MM.1S (cell line): ENCODE measurements at regions not wholly inside any gene's neighbourhood (a gene's known extent, or its start where the extent isn't known, plus 50 kb on each side); places are given as distances from the start of the nearest gene placed in this dataset.

ENCODE experiments used
- DNase-seq: peaks from one replicate; pipeline ENCODE4 v3.0.0-alpha.2; 2015
- H2AFZ ChIP-seq: fragments of 300-600 bp; sonication (generic); 2 replicates; pipeline ENCODE4 v1.6.0; 2016; ENCODE audit warnings: antibody characterized with exemption, low read length
- H3F3A ChIP-seq: fragments of 300-600 bp; sonication (generic); 2 replicates; pipeline ENCODE4 v1.6.1; 2016; ENCODE audit warnings: mild to moderate bottlenecking, antibody characterized with exemption, low read length, moderate library complexity, mixed read lengths; ENCODE audit not compliant: insufficient read depth
- H3K27ac ChIP-seq: fragments of 300-600 bp; sonication (generic); 2 replicates; pipeline ENCODE4 v1.5.1; 2016; ENCODE audit warnings: mild to moderate bottlenecking, low read length
- H3K27me3 ChIP-seq: fragments of 300-600 bp; sonication (generic); replicated peaks from 2 replicates; pipeline ENCODE4 v1.6.0; 2016; ENCODE audit warnings: low read length; ENCODE audit not compliant: insufficient read depth
- H3K36me3 ChIP-seq: fragments of 300-600 bp; sonication (generic); replicated peaks from 2 replicates; pipeline ENCODE4 v1.6.1; 2016; ENCODE audit warnings: mild to moderate bottlenecking, low read length, mixed read lengths; ENCODE audit not compliant: insufficient read depth
- H3K4me1 ChIP-seq: fragments of 300-600 bp; sonication (generic); 2 replicates; pipeline ENCODE4 v1.6.1; 2016; ENCODE audit warnings: low read length, mixed read lengths
- H3K4me2 ChIP-seq: fragments of 300-600 bp; sonication (generic); 2 replicates; pipeline ENCODE4 v1.6.0; 2016; ENCODE audit warnings: low read depth, low read length
- H3K4me3 ChIP-seq: fragments of 300-600 bp; sonication (generic); 2 replicates; pipeline ENCODE4 v1.5.1; 2016; ENCODE audit warnings: low read length, mixed read lengths
- H3K79me2 ChIP-seq: fragments of 300-600 bp; sonication (generic); 2 replicates; pipeline ENCODE4 v1.6.1; 2016; ENCODE audit warnings: mixed run types, low read length, mixed read lengths
- H3K9ac ChIP-seq: fragments of 300-600 bp; sonication (generic); 2 replicates; pipeline ENCODE4 v1.6.1; 2016; ENCODE audit warnings: low read length, mixed read lengths
- H3K9me2 ChIP-seq: fragments of 300-600 bp; sonication (generic); replicated peaks from 2 replicates; pipeline ENCODE4 v1.6.1; 2016; ENCODE audit warnings: mild to moderate bottlenecking, low read length, mixed read lengths; ENCODE audit not compliant: insufficient read depth
- H3K9me3 ChIP-seq: fragments of 300-600 bp; sonication (generic); replicated peaks from 2 replicates; pipeline ENCODE4 v1.6.1; 2016; ENCODE audit warnings: mild to moderate bottlenecking, low read length, mixed read lengths; ENCODE audit not compliant: insufficient read depth
- H4K20me1 ChIP-seq: fragments of 300-600 bp; sonication (generic); 2 replicates; pipeline ENCODE4 v1.6.1; 2016; ENCODE audit warnings: mild to moderate bottlenecking, low read length, moderate library complexity, mixed read lengths; ENCODE audit not compliant: insufficient read depth
- CTCF ChIP-seq: fragments of 300-600 bp; sonication (generic); IDR thresholded peaks from 2 replicates; pipeline ENCODE4 v1.5.1; 2016; ENCODE audit warnings: antibody characterized with exemption, low read length, mixed read lengths
- EZH2 ChIP-seq: fragments of 300-600 bp; sonication (generic); optimal IDR thresholded peaks from 2 replicates; pipeline ENCODE3; 2017; ENCODE audit warnings: low read depth, mild to moderate bottlenecking, antibody characterized with exemption, low read length, mixed read lengths
- EZH2phosphoT487 ChIP-seq: fragments of 300-600 bp; sonication (generic); IDR thresholded peaks from 2 replicates; pipeline ENCODE4 v1.6.1; 2018; ENCODE audit warnings: antibody characterized with exemption, low read length

- Histone ChIP-seq H3F3A (no peaks in the 10 kb centered on the region), H3K4me1 (no peaks in the 10 kb centered on the region), H3K79me2 (no peaks in the 10 kb centered on the region), H3K27ac (no peak overlapping the region), H3K4me2 (no peak overlapping the region), H3K9ac (no peak overlapping the region), H3K4me3 (no peak overlapping the region), H3K36me3 (no peaks in the 10 kb centered on the region), H2AFZ (no peak overlapping the region), H3K9me2 (no peaks in the 10 kb centered on the region), H3K27me3 (no peaks in the 10 kb centered on the region), H3K9me3 (no peaks in the 10 kb centered on the region), H4K20me1 (no peaks in the 10 kb centered on the region)
- no peak for DNase-seq
- TF ChIP-seq EZH2: no peak
- no peak for TF ChIP-seq CTCF
- TF ChIP-seq EZH2phosphoT487: no peak
Measured at GRCh38 chr6:95660544-95660943, 83.2 kb downstream of the MANEA start.

- Histone ChIP-seq H3K27ac (no peak overlapping the region), H3K4me2 (no peak overlapping the region)
- TF ChIP-seq EZH2phosphoT487: no peak
- TF ChIP-seq CTCF: no peak
- TF ChIP-seq EZH2: no peak
Measured at GRCh38 chr6:95670011-95670463, 92.7 kb downstream of the MANEA start.

GRCh38 chr6:95676011-95676628 lies 98.8 kb downstream of the MANEA start:
- H3K27ac ChIP-seq: no peak overlapping the region
- H3K9me3 ChIP-seq: no peaks in the 10 kb centered on the region
- H3K4me2 ChIP-seq: no peak overlapping the region
- H3K27me3 ChIP-seq: no peaks in the 10 kb centered on the region
- no peaks in the 10 kb centered on the region for H3K79me2 ChIP-seq
- H3K4me3 ChIP-seq: no peak overlapping the region
- no peak overlapping the region for H3K9ac ChIP-seq
- H3K36me3 ChIP-seq: no peaks in the 10 kb centered on the region
- H3K9me2 ChIP-seq: no peaks in the 10 kb centered on the region
- H3F3A ChIP-seq: no peaks in the 10 kb centered on the region
- H2AFZ ChIP-seq: no peak overlapping the region
- DNase-seq: no peak
- TF ChIP-seq EZH2 (no peak), EZH2phosphoT487 (no peak), CTCF (no peak)
- H4K20me1 ChIP-seq: no peaks in the 10 kb centered on the region
- no peaks in the 10 kb centered on the region for H3K4me1 ChIP-seq

More at GRCh38 chr6:95670011-95670463, 92.7 kb downstream of the MANEA start:
- no peaks in the 10 kb centered on the region for H3K79me2 ChIP-seq
- H3K9ac ChIP-seq: no peak overlapping the region
- H3K27me3 ChIP-seq: no peaks in the 10 kb centered on the region
- no peak overlapping the region for H2AFZ ChIP-seq
- H3K4me1 ChIP-seq: no peaks in the 10 kb centered on the region
- DNase-seq: no peak
- no peaks in the 10 kb centered on the region for H4K20me1 ChIP-seq
- no peaks in the 10 kb centered on the region for H3K36me3 ChIP-seq
- H3K4me3 ChIP-seq: no peak overlapping the region
- H3F3A ChIP-seq: no peaks in the 10 kb centered on the region
- H3K9me2 ChIP-seq: no peaks in the 10 kb centered on the region
- no peaks in the 10 kb centered on the region for H3K9me3 ChIP-seq
